H1 (cell line): ENCODE measurements at regions not wholly inside any gene's neighbourhood (a gene's known extent, or its start where the extent isn't known, plus 50 kb on each side); places are given as distances from the start of the nearest gene placed in this dataset.

Experiments used
- BRCA1 ChIP-seq: IDR thresholded peaks from 2 replicates; pipeline ENCODE4 v1.6.1; 2012; ENCODE audit warnings: low read depth, low read length, improper control_type of control experiment
- CTCF ChIP-seq, 3 experiments: IDR thresholded peaks; 1 replicate in 2 of 3; 2 replicates in 1 of 3; pipeline versions ENCODE4 v1.5.1 to v1.6.1; 2011; ENCODE audit warnings: low read length in 3 of 3, mild to moderate bottlenecking in 3 of 3, inconsistent platforms in 2 of 3, low read depth in 1 of 3, moderate library complexity in 1 of 3; ENCODE audit not compliant: insufficient read depth in 1 of 3; ENCODE audit errors: control extremely low read depth in 1 of 3
- EGR1 ChIP-seq: IDR thresholded peaks from 2 replicates; pipeline ENCODE4 v1.6.1; 2011; ENCODE audit warnings: low read depth, low read length, borderline replicate concordance
- KDM4A ChIP-seq: IDR thresholded peaks from one replicate; pipeline ENCODE4 v1.7.1; 2012; ENCODE audit warnings: low read depth, mild to moderate bottlenecking, moderate library complexity, low read length, inconsistent platforms; ENCODE audit not compliant: severe bottlenecking
- KDM5A ChIP-seq: fragments of 200-600 bp; IDR thresholded peaks from 2 replicates; pipeline ENCODE4 v1.7.1; 2012; ENCODE audit warnings: mild to moderate bottlenecking, low read length, inconsistent platforms, mixed read lengths

- no peak for TF ChIP-seq CTCF (IDR thresholded peaks at IDR 0.05; ENCODE audit: control extremely low read depth in 1 of 3, insufficient read depth in 1 of 3, low read depth in 1 of 3, low read length in 3 of 3)
- no peak for TF ChIP-seq KDM4A
- TF ChIP-seq EGR1, result no peak
- TF ChIP-seq KDM5A, result no peak
- no peak for TF ChIP-seq BRCA1
- TF ChIP-seq, all 59 proteins: peak for 0
These were observed 282.7 kb downstream of the EPHA4 start (continued) for GRCh38 chr2:221289389-221289788.
